Coronary artery (tissue), 2 donors: ENCODE measurements at regions not wholly inside any gene's neighbourhood (a gene's known extent, or its start where the extent isn't known, plus 50 kb on each side); places are given as distances from the start of the nearest gene placed in this dataset.

ENCODE experiments used
- DNase-seq: peaks from one replicate; pipeline ENCODE4 v3.0.0-alpha.2; 2017; ENCODE audit warnings: low spot score
- H3K27ac ChIP-seq, 2 donors: fragments of 200-600 bp; sonication (generic); one replicate each; pipeline ENCODE4 v1.5.1; 2016 to 2019
- H3K4me3 ChIP-seq: fragments of 200-600 bp; sonication (generic); 2 replicates; pipeline ENCODE4 v1.5.1; 2016; ENCODE audit warnings: mild to moderate bottlenecking, moderate library complexity
- TF ChIP-seq, protein P1 (sequence below): fragments of 200-600 bp; sonication (generic); IDR thresholded peaks from one replicate; pipeline ENCODE4 v1.5.1; 2019; ENCODE audit warnings: antibody characterized with exemption

DNA sequence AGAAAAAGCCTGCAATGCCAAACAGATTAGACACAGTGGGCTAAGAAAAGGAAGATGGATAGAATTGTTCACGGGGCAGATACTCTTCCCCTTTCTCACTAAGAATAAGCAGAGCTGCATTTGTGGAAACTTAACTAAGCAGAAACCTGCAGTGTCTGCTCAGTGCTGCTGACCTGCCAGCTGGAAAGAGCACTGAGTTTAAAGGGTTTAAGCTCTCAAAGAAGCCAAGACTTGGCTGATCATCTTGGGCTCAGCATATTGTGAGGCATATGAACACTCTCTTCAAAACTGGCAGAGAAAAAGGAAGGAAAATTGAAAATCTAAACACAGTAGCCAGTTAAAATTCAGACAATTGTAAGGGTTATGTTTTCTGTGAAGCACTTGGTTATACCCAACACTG, 711.1 kb upstream of the EPHA7 start:
- Histone ChIP-seq H3K4me3 (no peak overlapping the region), H3K27ac (no peak overlapping the region)
- TF ChIP-seq, protein P1, sequence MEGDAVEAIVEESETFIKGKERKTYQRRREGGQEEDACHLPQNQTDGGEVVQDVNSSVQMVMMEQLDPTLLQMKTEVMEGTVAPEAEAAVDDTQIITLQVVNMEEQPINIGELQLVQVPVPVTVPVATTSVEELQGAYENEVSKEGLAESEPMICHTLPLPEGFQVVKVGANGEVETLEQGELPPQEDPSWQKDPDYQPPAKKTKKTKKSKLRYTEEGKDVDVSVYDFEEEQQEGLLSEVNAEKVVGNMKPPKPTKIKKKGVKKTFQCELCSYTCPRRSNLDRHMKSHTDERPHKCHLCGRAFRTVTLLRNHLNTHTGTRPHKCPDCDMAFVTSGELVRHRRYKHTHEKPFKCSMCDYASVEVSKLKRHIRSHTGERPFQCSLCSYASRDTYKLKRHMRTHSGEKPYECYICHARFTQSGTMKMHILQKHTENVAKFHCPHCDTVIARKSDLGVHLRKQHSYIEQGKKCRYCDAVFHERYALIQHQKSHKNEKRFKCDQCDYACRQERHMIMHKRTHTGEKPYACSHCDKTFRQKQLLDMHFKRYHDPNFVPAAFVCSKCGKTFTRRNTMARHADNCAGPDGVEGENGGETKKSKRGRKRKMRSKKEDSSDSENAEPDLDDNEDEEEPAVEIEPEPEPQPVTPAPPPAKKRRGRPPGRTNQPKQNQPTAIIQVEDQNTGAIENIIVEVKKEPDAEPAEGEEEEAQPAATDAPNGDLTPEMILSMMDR = no peak
- no peak for DNase-seq

DNA sequence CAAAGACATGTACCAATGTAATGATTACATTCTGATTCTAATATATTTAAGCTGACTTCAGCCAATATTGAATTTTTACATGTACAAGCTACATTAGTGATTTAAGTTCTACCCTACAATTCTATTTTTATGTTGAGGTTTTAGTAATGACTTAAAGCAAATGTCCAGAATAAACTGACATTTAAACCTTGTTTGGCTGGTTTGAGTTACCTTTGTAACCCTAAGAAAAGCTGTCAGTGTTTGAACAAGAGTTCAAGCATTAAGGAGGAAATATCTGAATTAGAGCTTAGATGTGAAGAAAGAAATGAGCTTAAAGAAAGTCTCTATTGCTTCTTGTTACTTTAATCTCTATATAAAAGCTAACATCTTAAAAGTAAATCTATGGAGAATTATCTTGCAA, 710.6 kb upstream of the EPHA7 start:
- Histone ChIP-seq H3K27ac (no peak overlapping the region), H3K4me3 (no peak overlapping the region)
- DNase-seq = no peak
- TF ChIP-seq, protein P1 = no peak

- TF ChIP-seq, protein P1 = no peak
- H3K27ac ChIP-seq = no peak overlapping the region
- no peak for DNase-seq
- no peak overlapping the region for H3K4me3 ChIP-seq
Observed at GRCh38 chr6:94127716-94128115, 708.4 kb upstream of the EPHA7 start.

GRCh38 chr6:94124333-94124732, 705.0 kb upstream of the EPHA7 start:
- TF ChIP-seq, protein P1 = no peak
- no peak overlapping the region for H3K4me3 ChIP-seq
- no peak for DNase-seq
- no peak overlapping the region for H3K27ac ChIP-seq

DNA sequence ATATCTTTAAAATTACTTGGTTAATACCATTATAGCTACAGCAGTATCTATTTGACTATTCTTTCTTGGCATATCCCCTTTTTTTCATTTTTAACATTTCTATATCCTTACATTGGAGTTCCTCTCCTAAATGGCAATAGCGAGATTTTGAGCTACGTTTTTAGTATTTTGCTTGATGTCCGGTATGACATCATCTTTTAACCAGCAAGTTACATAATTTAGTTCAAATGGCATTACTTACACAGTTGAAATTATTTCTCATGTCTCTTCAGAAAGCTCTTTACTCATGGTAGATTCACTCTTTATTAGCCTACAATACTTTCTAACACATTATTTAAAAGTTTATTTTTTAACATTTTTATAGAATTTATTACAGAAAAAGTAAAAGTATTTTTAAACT, 701.7 kb upstream of the EPHA7 start:
- Histone ChIP-seq H3K27ac (no peak overlapping the region), H3K4me3 (no peak overlapping the region)
- DNase-seq = no peak
- TF ChIP-seq, protein P1 = no peak

DNA sequence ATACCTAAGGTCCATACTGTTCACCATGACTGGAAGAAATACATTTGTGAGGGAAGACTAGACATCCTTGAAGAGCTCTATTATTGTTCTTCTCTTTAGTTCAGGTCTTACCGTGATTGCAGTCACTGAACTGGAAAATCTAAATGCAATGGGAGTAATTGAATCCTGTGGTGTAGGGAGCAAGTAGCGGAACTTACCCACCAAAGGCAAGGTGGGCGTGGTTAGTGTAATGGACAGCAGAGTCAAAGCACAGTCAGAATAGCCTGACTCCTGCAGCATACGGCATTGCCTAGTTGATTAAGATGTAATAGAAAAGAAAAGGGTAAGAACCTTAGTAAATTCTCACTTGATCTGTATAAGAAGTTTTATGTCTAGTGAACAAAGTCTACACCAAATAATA, 679.7 kb upstream of the EPHA7 start:
- Histone ChIP-seq H3K4me3 (no peak overlapping the region), H3K27ac (no peak overlapping the region)
- DNase-seq = no peak
- TF ChIP-seq, protein P1 = no peak

- TF ChIP-seq, protein P1 = no peak
- Histone ChIP-seq H3K27ac (no peak overlapping the region), H3K4me3 (no peak overlapping the region)
- no peak for DNase-seq
Observed at GRCh38 chr6:94095961-94096360, 676.6 kb upstream of the EPHA7 start.
